Stomach (tissue), 4 donors: ENCODE measurements at regions not wholly inside any gene's neighbourhood (a gene's known extent, or its start where the extent isn't known, plus 50 kb on each side); places are given as distances from the start of the nearest gene placed in this dataset.

Experiments used
- EP300 ChIP-seq: sonication (generic); formaldehyde crosslinking; IDR thresholded peaks from one replicate; pipeline ENCODE4 v1.6.1; 2017; ENCODE audit warnings: antibody characterized with exemption
- POLR2A ChIP-seq, 4 donors: fragments of 450-650 bp; IDR thresholded peaks; one replicate each; pipeline ENCODE4 v1.6.1; 2016; ENCODE audit warnings: antibody characterized with exemption in 4 of 4, control low read depth in 2 of 4, mild to moderate bottlenecking in 1 of 4, moderate library complexity in 1 of 4
- POLR2AphosphoS5 ChIP-seq, 3 donors: sonication (generic); formaldehyde crosslinking; IDR thresholded peaks; one replicate each; pipeline ENCODE4 v1.6.1; 2016; ENCODE audit warnings: antibody characterized with exemption in 3 of 3
- TF ChIP-seq, protein P1 (sequence below), 7 experiments: fragments of 450-650 bp in 4 of 7; fragments of 200-600 bp in 3 of 7; sonication (generic) in 3 of 7; IDR thresholded peaks; one replicate each; pipeline ENCODE4 v1.5.1; 2016 to 2019; ENCODE audit warnings: antibody characterized with exemption in 7 of 7, control low read depth in 2 of 7, mild to moderate bottlenecking in 1 of 7

DNA sequence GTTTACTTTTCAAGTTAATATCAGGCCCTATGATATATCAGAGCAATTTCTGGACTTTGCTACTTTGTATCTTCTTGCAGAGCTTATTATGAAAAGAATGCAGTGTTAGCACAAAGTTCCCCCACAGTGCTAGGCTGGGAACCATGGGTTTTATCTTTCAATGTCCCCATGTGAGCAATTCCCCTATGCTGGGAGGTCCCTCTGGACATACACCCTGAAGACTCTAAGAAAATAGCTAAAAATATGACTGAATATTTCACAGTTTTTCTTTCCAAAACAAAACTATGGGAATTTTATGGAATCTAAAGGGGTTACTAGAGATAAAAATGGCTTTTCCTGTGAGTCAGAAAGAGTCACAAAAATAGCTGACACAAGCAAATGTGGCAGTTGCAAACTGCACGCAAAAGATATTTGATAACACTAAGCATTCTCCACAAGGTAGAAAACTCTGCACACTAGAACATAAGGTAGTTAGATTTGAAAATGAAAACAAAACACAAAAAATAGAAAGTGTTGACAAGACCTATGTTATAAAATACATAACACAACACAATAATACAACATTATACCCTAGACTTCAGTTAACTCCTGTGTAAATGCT, 487.5 kb upstream of the GRIN3A start:
- TF ChIP-seq EP300, result no peak
- TF ChIP-seq, protein P1, sequence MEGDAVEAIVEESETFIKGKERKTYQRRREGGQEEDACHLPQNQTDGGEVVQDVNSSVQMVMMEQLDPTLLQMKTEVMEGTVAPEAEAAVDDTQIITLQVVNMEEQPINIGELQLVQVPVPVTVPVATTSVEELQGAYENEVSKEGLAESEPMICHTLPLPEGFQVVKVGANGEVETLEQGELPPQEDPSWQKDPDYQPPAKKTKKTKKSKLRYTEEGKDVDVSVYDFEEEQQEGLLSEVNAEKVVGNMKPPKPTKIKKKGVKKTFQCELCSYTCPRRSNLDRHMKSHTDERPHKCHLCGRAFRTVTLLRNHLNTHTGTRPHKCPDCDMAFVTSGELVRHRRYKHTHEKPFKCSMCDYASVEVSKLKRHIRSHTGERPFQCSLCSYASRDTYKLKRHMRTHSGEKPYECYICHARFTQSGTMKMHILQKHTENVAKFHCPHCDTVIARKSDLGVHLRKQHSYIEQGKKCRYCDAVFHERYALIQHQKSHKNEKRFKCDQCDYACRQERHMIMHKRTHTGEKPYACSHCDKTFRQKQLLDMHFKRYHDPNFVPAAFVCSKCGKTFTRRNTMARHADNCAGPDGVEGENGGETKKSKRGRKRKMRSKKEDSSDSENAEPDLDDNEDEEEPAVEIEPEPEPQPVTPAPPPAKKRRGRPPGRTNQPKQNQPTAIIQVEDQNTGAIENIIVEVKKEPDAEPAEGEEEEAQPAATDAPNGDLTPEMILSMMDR (IDR thresholded peaks at IDR 0.05), result no peak
- no peak for TF ChIP-seq POLR2A (IDR thresholded peaks at IDR 0.05)
- TF ChIP-seq POLR2AphosphoS5 (IDR thresholded peaks at IDR 0.05), result no peak
